Loucy (cell line): ENCODE measurements at regions not wholly inside any gene's neighbourhood (a gene's known extent, or its start where the extent isn't known, plus 50 kb on each side); places are given as distances from the start of the nearest gene placed in this dataset.

Source experiments
- H2AFZ ChIP-seq: fragments of 200-600 bp; sonication (generic); 2 replicates; pipeline ENCODE4 v1.6.0; 2016; ENCODE audit warnings: antibody characterized with exemption, mild to moderate bottlenecking, low read length, moderate library complexity
- H3F3A ChIP-seq: fragments of 200-600 bp; 2 replicates; pipeline ENCODE4 v1.6.0; 2016; ENCODE audit warnings: antibody characterized with exemption, low read depth, mild to moderate bottlenecking
- H3K27me3 ChIP-seq: fragments of 200-600 bp; sonication (generic); 2 replicates; pipeline ENCODE4 v1.6.1; 2014; ENCODE audit warnings: low read length, mild to moderate bottlenecking; ENCODE audit not compliant: insufficient read depth, poor library complexity, severe bottlenecking
- H3K36me3 ChIP-seq: fragments of 200-600 bp; sonication (generic); 2 replicates; pipeline ENCODE4 v1.6.1; 2016; ENCODE audit warnings: low read length; ENCODE audit not compliant: insufficient read depth
- H3K4me1 ChIP-seq: fragments of 200-600 bp; sonication (generic); 2 replicates; pipeline ENCODE4 v1.5.1; 2014; ENCODE audit warnings: low read length, mild to moderate bottlenecking; ENCODE audit not compliant: insufficient read depth, poor library complexity, severe bottlenecking
- H3K4me2 ChIP-seq: fragments of 200-600 bp; sonication (generic); 2 replicates; pipeline ENCODE4 v1.6.0; 2014; ENCODE audit warnings: antibody characterized with exemption, low read length, low read depth, mild to moderate bottlenecking; ENCODE audit not compliant: poor library complexity, severe bottlenecking
- H3K4me3 ChIP-seq: fragments of 200-600 bp; sonication (generic); 2 replicates; pipeline ENCODE4 v1.5.1; 2014; ENCODE audit warnings: low read length, mild to moderate bottlenecking, mixed read lengths; ENCODE audit not compliant: poor library complexity, severe bottlenecking
- H3K79me2 ChIP-seq: fragments of 200-600 bp; sonication (generic); 2 replicates; pipeline ENCODE4 v1.6.1; 2014; ENCODE audit warnings: low read length; ENCODE audit not compliant: insufficient read depth
- H3K9ac ChIP-seq: fragments of 200-600 bp; sonication (generic); 2 replicates; pipeline ENCODE4 v1.6.0; 2014; ENCODE audit warnings: mild to moderate bottlenecking, low read depth, low read length, moderate library complexity; ENCODE audit not compliant: poor library complexity, severe bottlenecking
- H3K9me2 ChIP-seq: fragments of 200-600 bp; sonication (generic); replicated peaks from 2 replicates; pipeline ENCODE4 v1.6.1; 2016; ENCODE audit warnings: low read depth, low read length, mixed read lengths
- H3K9me3 ChIP-seq: fragments of 200-600 bp; sonication (generic); 2 replicates; pipeline ENCODE4 v1.6.1; 2014; ENCODE audit warnings: mild to moderate bottlenecking, antibody characterized with exemption, low read length, low read depth; ENCODE audit not compliant: insufficient read depth
- H4K20me1 ChIP-seq: fragments of 200-600 bp; sonication (generic); 2 replicates; pipeline ENCODE4 v1.6.0; 2014; ENCODE audit warnings: antibody characterized with exemption, low read length, mild to moderate bottlenecking; ENCODE audit not compliant: insufficient read depth, poor library complexity, severe bottlenecking
- CTCF ChIP-seq: fragments of 200-600 bp; sonication (generic); conservative IDR thresholded peaks from 2 replicates; pipeline ENCODE4 v1.5.1; 2014; ENCODE audit warnings: mild to moderate bottlenecking, antibody characterized with exemption, low read length
- EZH2phosphoT487 ChIP-seq: fragments of 200-600 bp; IDR thresholded peaks from 2 replicates; pipeline ENCODE4 v1.6.1; 2018; ENCODE audit warnings: antibody characterized with exemption, mild to moderate bottlenecking, moderate library complexity, borderline replicate concordance

GRCh38 chrX:74015379-74016019 is 163.0 kb upstream of the XIST start:
- Histone ChIP-seq H3K4me1 (no peaks in the 10 kb centered on the region), H3K9ac (no peak overlapping the region), H3K27me3 (no peaks in the 10 kb centered on the region), H4K20me1 (no peaks in the 10 kb centered on the region), H2AFZ (no peak overlapping the region), H3K79me2 (no peaks in the 10 kb centered on the region), H3K4me3 (no peak overlapping the region), H3K9me2 (no peaks in the 10 kb centered on the region), H3K36me3 (no peaks in the 10 kb centered on the region), H3F3A (no peaks in the 10 kb centered on the region), H3K9me3 (no peaks in the 10 kb centered on the region), H3K4me2 (no peak overlapping the region)
- TF ChIP-seq CTCF (peak; percentile 70), EZH2phosphoT487 (no peak)

GRCh38 chrX:74009041-74009440 is 156.5 kb upstream of the XIST start:
- Histone ChIP-seq H3K9me3 (no peaks in the 10 kb centered on the region), H3K9ac (no peak overlapping the region), H3K4me1 (no peaks in the 10 kb centered on the region), H3K4me2 (no peak overlapping the region), H3K36me3 (0 out of 2 replicates have a peak, but pooled peaks cover 3% of the 10 kb centered on the region), H3K27me3 (no peaks in the 10 kb centered on the region), H3F3A (no peaks in the 10 kb centered on the region), H4K20me1 (no peaks in the 10 kb centered on the region), H3K9me2 (no peaks in the 10 kb centered on the region), H3K4me3 (no peak overlapping the region), H3K79me2 (no peaks in the 10 kb centered on the region), H2AFZ (no peak overlapping the region)
- TF ChIP-seq EZH2phosphoT487: no peak
- TF ChIP-seq CTCF: no peak

DNA sequence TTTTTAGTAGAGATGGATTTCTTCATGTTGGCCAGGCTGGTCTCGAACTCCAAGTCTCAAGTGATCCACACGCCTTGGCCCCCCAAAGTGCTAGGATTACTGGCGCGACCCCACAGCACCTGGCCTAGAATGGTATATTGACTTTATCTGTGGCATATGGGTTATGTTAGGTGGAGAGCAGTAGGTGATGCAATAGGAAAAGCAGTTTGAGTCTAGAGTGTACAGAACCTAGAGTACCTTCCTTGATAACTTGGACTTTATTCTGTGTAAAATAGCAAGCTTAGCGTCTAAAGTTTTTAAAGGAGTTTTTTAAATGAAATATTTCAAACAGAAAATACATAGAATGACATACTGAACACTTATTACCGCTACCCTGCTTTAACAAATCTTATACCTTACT is 139.5 kb upstream of the XIST start:
- Histone ChIP-seq H3K36me3 (peaks cover 18% of the 10 kb centered on the region; the same call in 1 of the 2 replicates), H3K9me2 (no peaks in the 10 kb centered on the region), H2AFZ (no peak overlapping the region), H4K20me1 (peaks cover 3% of the 10 kb centered on the region), H3K4me2 (no peak overlapping the region), H3F3A (no peaks in the 10 kb centered on the region), H3K9ac (no peak overlapping the region), H3K4me1 (no peaks in the 10 kb centered on the region), H3K27me3 (no peaks in the 10 kb centered on the region), H3K79me2 (peaks cover 6% of the 10 kb centered on the region; the same call in 1 of the 2 replicates), H3K4me3 (no peak overlapping the region), H3K9me3 (no peaks in the 10 kb centered on the region)
- TF ChIP-seq EZH2phosphoT487 (no peak), CTCF (no peak)
